GM21737 (cell line): ENCODE measurements at regions not wholly inside any gene's neighbourhood (a gene's known extent, or its start where the extent isn't known, plus 50 kb on each side); places are given as distances from the start of the nearest gene placed in this dataset.
"Not testable (repeated sequence)": the region's sequence is repeated elsewhere in the genome, so short reads cannot be mapped to it uniquely, and the experiment has no call there.

Experiments used
- ATAC-seq: cut with Tn5 transposase; IDR thresholded peaks from one replicate; pipeline ENCODE4 v1.9.1; 2021; ENCODE audit warnings: mild to moderate bottlenecking, moderate library complexity; ENCODE audit not compliant: unreplicated experiment

GRCh38 chr5:27220752-27221151, 182.4 kb upstream of the CDH9 start:
- ATAC-seq, result no peak

DNA sequence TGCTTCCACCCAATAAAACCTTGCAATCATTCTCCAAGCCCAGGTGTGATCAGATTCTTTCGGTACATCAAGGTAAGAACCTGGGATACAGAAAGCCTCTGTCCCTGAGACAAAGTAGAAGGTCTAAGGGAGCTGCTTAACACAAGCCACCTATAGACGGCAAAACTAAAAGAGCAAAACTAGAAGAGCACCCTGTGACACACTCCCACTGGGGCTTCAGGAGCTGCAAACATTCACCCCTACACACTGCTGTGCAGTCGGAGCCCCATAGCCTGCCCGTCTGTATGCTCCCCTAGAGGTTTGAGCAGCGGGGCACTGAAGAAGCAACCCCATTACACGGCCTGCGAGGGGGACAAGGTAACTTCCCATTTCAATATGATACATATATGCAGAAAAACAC, 179.6 kb upstream of the CDH9 start:
- ATAC-seq, result no peak

DNA sequence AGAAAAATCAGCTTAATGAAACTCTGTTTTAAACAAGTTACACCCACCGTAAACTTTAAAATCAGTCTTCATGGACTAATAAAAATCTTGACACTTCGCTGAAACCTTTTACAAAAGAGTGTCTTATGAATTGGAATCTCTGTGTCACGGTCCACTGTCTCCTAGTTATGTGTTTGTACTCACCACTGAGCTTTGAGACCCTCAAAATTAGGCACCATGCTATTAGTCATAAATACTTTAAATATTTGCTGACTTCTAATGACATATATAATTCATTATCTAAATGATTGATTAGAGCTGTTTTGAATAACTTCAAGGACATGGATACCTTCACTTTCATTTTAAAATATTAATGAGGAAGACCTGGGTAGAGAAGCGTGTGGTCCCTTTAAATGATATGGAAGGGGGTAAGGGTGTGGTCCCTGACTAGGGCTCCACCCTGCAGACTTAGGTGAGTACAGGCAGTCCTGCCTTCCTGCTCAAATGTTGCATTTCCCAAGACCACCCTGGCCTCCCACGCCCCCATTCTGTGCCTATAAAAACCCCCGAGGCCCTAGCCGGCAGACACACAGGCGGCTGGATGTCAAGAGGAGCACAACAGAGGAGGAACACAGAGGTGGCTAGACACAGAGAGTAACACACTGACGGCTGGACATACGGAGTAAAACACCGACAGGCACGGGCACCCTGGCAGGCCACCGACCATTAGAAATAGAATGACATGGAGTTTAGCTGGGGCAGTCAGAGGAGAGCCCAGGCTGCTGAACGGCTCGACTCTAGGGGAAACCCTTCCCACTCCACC, 179.0 kb upstream of the CDH9 start:
- no peak for ATAC-seq

DNA sequence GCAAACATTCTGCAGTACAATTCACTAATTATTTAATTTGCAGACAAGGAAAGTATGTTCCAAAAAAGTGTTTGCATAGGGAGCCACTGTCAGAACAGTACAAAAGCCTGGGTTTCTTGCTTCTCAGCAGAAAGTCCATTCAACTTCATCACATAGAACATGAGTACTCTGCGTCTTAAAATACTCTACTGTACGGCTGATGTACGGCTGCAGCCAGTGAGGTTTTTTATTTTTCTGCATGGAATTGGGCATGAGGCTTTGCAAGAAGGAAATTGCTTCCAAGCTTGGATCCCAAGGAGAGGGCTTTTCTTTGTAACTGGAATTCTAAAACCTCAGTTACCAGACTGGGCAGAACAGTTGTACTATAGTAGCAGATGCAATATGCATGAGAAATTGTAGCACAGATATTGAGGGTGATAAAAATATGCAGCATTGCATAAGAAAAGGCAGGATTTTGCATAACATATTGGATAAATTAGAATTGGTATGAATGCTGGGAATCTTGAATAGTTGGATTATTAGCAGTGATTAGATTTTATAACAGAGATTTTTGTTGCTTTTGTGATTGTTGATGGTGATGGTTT, 178.1 kb upstream of the CDH9 start:
- no peak for ATAC-seq

GRCh38 chr5:27208051-27208450, 169.7 kb upstream of the CDH9 start:
- no peak for ATAC-seq

DNA sequence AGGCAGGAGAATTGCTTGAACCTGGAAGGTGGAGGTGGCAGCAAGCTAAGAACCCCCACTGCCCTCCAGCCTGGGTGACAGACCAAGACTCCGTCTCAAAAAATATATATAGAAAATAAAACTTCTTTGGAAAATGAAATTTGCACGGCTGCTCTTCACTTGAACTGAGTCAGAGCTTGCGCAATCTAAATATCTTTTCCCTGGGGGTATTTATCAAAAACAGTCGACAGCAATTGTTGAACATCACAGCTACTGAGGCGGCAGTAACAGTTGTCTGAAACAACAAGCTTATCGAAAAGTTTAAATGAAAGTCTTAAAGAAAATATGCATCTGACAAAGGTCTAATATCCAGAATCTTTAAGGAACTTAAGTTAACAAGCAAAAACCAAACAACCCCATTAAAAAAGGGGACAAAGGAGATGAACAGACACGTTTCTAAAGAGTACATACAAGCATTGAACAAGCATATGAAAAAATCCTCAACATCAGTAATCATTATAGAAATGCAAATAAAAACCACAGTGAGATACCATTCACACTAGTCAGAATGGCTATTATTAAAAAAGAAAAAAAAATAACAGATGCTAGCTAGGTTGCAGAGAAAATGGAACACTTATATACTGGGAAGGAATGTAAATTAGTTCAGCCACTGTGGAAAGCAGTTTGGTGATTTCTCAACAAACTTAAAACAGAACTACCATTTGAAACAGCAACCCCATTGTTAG, 153.6 kb upstream of the CDH9 start:
- ATAC-seq, result no peak

DNA sequence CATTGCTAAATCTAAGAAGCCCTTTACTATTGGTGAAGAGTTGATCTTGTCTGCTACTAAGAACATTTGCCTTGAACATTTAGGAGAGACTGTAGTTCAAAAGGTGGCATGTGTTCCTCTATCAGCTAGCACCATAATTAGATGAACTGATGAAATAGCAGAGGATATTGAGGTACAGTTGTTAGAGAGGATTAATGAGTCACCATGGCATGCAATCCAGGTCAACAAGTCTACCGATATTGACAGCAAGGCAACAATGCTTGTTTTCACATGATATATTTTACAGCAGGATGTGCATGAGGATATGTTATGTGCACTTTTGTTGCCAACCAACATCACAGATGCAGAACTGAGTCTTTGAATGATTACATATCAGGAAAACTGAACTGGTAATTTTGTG, 134.3 kb upstream of the CDH9 start:
- ATAC-seq, result no peak

GRCh38 chr5:27171761-27172261, 133.4 kb upstream of the CDH9 start:
- no peak for ATAC-seq

- no peak for ATAC-seq
Measured at GRCh38 chr5:27158775-27159174, 120.4 kb upstream of the CDH9 start.

DNA sequence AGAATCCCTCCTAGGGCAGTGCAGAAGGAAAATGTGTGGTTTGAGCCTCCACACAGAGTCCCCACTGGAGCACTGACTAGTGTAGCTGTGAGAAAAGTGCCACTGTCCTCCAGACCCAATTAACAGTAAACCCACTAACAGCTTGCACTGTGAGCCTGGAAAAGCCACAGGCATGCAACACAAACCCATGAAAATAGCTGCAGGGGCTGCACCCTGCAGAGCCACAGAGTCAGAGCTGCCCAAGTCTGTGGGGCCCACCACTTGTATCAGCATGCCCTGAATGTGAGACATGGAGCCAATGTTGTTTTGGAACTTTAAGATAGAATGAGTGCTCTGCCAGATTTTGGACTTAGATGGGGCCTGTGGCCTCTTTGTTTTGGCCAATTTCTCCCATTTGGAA, 119.8 kb upstream of the CDH9 start:
- no peak for ATAC-seq

DNA sequence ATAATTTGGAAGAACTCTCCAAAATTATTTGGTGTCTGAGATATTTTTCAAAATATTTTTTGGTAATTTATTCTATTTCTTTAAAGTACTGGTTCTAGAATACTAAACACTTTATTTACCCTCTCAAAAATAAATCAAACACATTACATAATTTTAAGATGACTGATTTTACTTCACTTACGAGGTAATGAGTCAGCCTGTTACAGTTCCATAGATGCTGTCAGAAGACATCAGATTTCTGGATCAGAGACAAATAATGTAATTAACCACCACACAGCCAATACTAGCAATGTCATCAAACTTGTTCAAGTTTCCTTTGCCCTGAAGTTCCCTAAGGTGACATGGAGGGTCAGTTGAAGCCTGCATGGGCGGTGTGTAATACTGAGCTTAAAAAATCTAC, 106.1 kb upstream of the CDH9 start:
- no peak for ATAC-seq

- ATAC-seq, result no peak
Measured at GRCh38 chr5:27140831-27141230, 102.4 kb upstream of the CDH9 start.

GRCh38 chr5:27130587-27130986, 92.2 kb upstream of the CDH9 start:
- ATAC-seq, result no peak

- ATAC-seq, result no peak
Measured at GRCh38 chr5:27129926-27130325, 91.5 kb upstream of the CDH9 start.

GRCh38 chr5:27125856-27126255, 87.5 kb upstream of the CDH9 start:
- no peak for ATAC-seq

- ATAC-seq, result no peak
Measured at GRCh38 chr5:27124590-27124989, 86.2 kb upstream of the CDH9 start.

DNA sequence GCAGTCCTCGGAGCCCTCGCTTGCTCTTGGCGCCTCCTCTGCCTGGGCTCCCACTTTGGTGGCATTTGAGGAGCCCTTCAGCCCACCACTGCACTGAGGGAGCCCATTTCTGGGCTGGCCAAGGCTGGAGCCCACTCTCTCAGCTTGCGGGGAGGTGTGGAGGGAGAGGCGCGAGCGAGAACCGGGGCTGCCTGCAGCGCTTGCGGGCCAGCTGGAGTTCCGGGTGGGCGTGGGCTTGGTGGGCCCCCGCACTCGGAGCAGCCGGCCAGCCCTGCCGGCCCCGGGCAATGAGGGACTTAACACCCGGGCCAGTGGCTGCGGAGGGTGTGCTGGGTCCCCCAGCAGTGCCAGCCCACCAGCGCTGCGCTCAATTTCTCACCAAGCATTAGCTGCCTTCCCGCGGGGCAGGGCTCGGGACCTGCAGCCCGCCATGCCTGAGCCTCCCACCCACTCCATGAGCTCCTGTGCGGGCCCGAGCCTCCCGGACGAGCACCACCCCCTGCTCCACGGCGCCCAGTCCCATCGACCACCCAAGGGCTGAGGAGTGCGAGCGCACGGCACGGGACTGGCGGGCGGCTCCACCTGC, 81.4 kb upstream of the CDH9 start:
- not testable (repeated sequence) for ATAC-seq

DNA sequence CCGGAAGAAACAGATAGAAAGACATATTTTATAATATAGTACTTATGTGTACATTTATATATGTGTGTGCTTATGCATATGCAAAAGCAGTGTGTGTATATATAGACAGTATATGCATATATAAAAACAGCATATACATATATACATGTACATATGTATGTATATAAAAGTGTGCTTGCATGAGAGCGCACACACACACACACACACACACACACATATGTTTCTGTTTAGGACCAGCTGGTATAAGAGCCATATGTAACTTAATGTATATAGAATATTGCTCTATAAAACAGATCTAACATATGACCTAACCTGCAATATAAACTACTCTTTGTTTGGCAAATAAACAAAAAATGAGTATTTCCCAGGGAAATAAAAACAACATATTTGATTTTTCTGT, 65.1 kb upstream of the CDH9 start:
- no peak for ATAC-seq

GRCh38 chr5:27095761-27096160, 57.4 kb upstream of the CDH9 start:
- not testable (repeated sequence) for ATAC-seq

GRCh38 chr5:27093279-27093678, 54.9 kb upstream of the CDH9 start:
- no peak for ATAC-seq

- ATAC-seq, result no peak
Measured at GRCh38 chr5:27091858-27092257, 53.5 kb upstream of the CDH9 start.

GRCh38 chr5:27088822-27089221, 50.4 kb upstream of the CDH9 start:
- ATAC-seq, result not testable (repeated sequence)
